Progenitor cell of endocrine pancreas (in vitro differentiated cells): ENCODE measurements at regions not wholly inside any gene's neighbourhood (a gene's known extent, or its start where the extent isn't known, plus 50 kb on each side); places are given as distances from the start of the nearest gene placed in this dataset.

Experiments used
- DNase-seq: peaks from one replicate; pipeline ENCODE4 v3.0.0; 2021; ENCODE audit warnings: low spot score; ENCODE audit not compliant: unreplicated experiment
- H3K27ac Mint-ChIP-seq: 2 replicates; pipeline ENCODE4 v1.8.0; 2021; ENCODE audit warnings: mild to moderate bottlenecking, moderate library complexity, mixed read lengths
- H3K27me3 Mint-ChIP-seq: 2 replicates; pipeline ENCODE4 v1.8.0; 2021; ENCODE audit warnings: mixed read lengths
- H3K36me3 Mint-ChIP-seq: 2 replicates; pipeline ENCODE4 v1.8.0; 2022; ENCODE audit warnings: mixed read lengths; ENCODE audit not compliant: insufficient read depth
- H3K4me1 Mint-ChIP-seq: 2 replicates; pipeline ENCODE4 v1.8.0; 2021; ENCODE audit warnings: low read depth, mixed read lengths
- H3K4me3 Mint-ChIP-seq: 2 replicates; pipeline ENCODE4 v1.8.0; 2021; ENCODE audit warnings: low read depth, mild to moderate bottlenecking, moderate library complexity, mixed read lengths
- H3K9me3 Mint-ChIP-seq: 2 replicates; pipeline ENCODE4 v1.8.0; 2021; ENCODE audit warnings: low read depth, mixed read lengths
- TF ChIP-seq, protein P1 (sequence below): fragments of 200-600 bp; sonication (generic); IDR thresholded peaks from one replicate; pipeline ENCODE4 v1.5.0; 2021; ENCODE audit warnings: antibody characterized with exemption, mild to moderate bottlenecking; ENCODE audit not compliant: unreplicated experiment

DNA sequence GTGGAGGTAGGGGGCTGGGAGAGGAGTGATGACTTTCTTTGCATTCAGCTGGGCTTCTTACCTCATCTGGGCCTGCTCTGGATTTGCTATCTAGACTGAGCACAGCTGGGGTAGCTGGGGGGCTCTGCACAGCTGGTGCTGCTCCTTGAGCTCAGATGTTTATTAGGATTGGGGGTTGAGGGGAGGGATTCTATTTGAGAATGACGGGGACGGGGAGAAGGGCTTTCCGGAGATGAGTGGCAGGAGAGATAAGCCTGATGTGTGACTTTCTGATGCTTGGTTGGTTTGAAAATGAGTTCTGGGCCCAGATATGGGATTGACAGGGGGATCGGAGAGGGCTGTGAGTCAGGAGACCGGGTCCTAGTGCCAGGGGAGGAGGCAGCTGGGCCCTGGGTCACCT lies 146.1 kb upstream of the CSF3R start:
- Mint-ChIP-seq H3K27ac (no peak overlapping the region), H3K4me1 (no peaks in the 10 kb centered on the region), H3K36me3 (no peaks in the 10 kb centered on the region), H3K9me3 (no peaks in the 10 kb centered on the region), H3K27me3 (peaks cover 12% of the 10 kb centered on the region), H3K4me3 (no peak overlapping the region)
- DNase-seq, result no peak
- TF ChIP-seq, protein P1, sequence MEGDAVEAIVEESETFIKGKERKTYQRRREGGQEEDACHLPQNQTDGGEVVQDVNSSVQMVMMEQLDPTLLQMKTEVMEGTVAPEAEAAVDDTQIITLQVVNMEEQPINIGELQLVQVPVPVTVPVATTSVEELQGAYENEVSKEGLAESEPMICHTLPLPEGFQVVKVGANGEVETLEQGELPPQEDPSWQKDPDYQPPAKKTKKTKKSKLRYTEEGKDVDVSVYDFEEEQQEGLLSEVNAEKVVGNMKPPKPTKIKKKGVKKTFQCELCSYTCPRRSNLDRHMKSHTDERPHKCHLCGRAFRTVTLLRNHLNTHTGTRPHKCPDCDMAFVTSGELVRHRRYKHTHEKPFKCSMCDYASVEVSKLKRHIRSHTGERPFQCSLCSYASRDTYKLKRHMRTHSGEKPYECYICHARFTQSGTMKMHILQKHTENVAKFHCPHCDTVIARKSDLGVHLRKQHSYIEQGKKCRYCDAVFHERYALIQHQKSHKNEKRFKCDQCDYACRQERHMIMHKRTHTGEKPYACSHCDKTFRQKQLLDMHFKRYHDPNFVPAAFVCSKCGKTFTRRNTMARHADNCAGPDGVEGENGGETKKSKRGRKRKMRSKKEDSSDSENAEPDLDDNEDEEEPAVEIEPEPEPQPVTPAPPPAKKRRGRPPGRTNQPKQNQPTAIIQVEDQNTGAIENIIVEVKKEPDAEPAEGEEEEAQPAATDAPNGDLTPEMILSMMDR, result no peak

DNA sequence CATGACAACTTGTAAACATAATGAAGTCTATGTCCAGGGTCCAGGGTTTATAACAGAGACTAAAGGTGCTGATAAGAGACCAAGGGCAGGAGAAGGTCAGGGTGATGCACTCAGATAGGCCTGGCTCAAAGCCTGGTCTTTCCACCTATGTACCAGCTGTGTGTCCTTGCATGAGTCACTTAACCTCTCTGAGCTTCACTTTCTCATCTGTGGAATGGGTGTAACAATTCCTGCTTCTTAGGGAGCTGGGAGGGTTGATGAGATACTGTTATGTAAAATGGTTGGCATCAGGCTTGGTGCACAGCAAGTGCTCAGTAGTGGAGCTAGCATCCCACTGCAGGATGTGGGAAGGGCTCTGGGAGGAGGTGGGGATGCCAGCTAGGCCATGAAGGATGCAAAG lies 143.7 kb upstream of the CSF3R start:
- TF ChIP-seq, protein P1, result no peak
- Mint-ChIP-seq H3K36me3 (no peaks in the 10 kb centered on the region), H3K4me3 (no peak overlapping the region), H3K27me3 (peaks cover 15% of the 10 kb centered on the region), H3K4me1 (peaks cover 9% of the 10 kb centered on the region), H3K27ac (no peak overlapping the region), H3K9me3 (no peaks in the 10 kb centered on the region)
- DNase-seq, result no peak

DNA sequence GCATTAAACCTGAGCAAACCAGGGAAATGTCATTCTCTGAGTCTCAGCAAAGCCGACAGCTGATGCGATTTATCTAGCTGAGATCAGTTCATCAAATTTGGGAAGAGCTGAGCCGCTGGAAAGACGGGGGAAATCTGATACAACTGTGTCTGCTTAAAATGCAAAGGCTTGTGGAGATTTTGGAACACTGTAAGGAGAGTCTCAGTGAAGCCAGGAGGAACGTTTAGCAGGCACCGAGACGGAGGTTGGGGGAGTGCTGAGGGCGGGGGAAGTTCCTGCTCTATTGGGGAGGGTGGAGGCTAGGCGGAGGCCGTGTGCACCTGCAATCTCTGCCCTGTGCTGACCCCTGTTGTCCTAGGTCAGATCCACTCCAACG lies 143.2 kb upstream of the CSF3R start:
- Mint-ChIP-seq H3K36me3 (no peaks in the 10 kb centered on the region), H3K4me3 (no peak overlapping the region), H3K27ac (no peak overlapping the region), H3K27me3 (peaks cover 15% of the 10 kb centered on the region), H3K4me1 (peaks cover 9% of the 10 kb centered on the region), H3K9me3 (no peaks in the 10 kb centered on the region)
- TF ChIP-seq, protein P1, result no peak
- DNase-seq, result no peak

DNA sequence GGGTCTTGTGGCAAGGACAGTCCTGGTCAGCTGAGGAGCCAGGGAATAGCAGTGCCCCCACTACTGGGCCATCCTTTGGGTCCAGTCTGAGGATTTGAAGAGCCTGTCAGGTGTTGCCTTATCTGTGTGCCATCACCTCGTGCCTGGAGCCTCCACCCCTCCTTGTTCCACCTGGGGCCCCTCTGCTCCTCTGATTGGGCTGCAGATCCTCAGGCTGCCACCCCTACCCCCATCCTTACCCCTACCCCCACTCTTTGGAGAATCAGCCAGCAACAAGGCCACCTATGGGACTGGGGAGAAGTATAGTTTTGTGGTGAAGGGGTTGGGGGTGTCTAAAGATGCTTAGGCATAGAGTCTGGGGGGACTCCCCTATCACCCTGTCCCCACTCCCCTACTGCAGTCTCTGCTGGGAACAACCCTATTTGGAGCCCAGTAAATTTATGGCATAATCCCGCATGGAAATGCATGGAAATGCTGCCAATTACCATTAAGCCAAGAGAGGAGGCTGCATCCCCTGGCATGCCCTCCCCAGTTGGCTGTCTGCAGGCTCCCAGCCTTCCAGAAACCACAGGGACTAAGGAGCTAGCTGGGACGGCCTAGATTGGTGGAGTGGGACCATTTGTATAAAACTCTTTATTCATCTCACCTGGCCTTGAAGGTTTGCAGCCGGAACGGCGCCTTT lies 142.7 kb upstream of the CSF3R start:
- TF ChIP-seq, protein P1, result no peak
- Mint-ChIP-seq H3K4me1 (peaks cover 9% of the 10 kb centered on the region), H3K27me3 (peaks cover 15% of the 10 kb centered on the region), H3K9me3 (no peaks in the 10 kb centered on the region), H3K36me3 (no peaks in the 10 kb centered on the region), H3K27ac (no peak overlapping the region), H3K4me3 (no peak overlapping the region)
- no peak for DNase-seq

DNA sequence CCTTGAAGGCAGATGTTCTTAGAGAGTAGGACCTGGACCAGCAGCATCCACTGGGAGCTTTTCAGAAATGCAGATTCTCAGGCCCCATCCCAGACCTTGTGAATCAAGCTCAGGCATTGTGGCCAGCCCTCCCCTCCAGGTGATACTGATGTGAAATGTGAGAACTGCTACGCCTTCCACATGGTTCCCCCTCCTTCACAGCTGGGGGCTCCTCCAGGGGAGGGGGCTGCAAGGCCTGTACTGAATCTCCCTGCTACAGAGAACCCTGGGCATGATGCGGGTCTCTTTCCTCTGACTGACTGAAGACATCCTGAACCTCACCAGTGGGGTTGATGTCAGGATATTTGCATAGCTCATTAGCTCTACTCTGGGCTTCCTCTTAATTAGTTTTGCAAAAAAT lies 141.8 kb upstream of the CSF3R start:
- no peak overlapping the region for H3K4me3 Mint-ChIP-seq
- no peak for DNase-seq
- H3K27ac Mint-ChIP-seq, result no peak overlapping the region
- TF ChIP-seq, protein P1, result no peak
- peaks cover 9% of the 10 kb centered on the region for H3K4me1 Mint-ChIP-seq
- H3K27me3 Mint-ChIP-seq, result peaks cover 15% of the 10 kb centered on the region
- H3K9me3 Mint-ChIP-seq, result no peaks in the 10 kb centered on the region
- H3K36me3 Mint-ChIP-seq, result no peaks in the 10 kb centered on the region
